ENCODE measurements at regions not wholly inside any gene's neighbourhood (a gene's known extent, or its start where the extent isn't known, plus 50 kb on each side); places are given as distances from the start of the nearest gene placed in this dataset.

GRCh38 chr1:239436286-239436685 lies 49.9 kb downstream of the CHRM3 start:
- TF ChIP-seq CTCF (IDR thresholded peaks at IDR 0.05) (no peak), EP300 (IDR thresholded peaks at IDR 0.05) (no peak), POLR2A (IDR thresholded peaks at IDR 0.05) (no peak)
